Retinal pigment epithelial cell (primary cell): ENCODE measurements at regions not wholly inside any gene's neighbourhood (a gene's known extent, or its start where the extent isn't known, plus 50 kb on each side); places are given as distances from the start of the nearest gene placed in this dataset.

Experiments
- DNase-seq: peaks from one replicate; pipeline ENCODE4 v3.0.0-alpha.2; 2010; ENCODE audit warnings: low read depth
- H3K4me3 ChIP-seq: 2 replicates; pipeline ENCODE4 v1.5.1; 2011; ENCODE audit warnings: mild to moderate bottlenecking, low read length, control low read depth, moderate library complexity
- TF ChIP-seq, protein P1 (sequence below): conservative IDR thresholded peaks from 2 replicates; pipeline ENCODE4 v1.5.1; 2011; ENCODE audit warnings: low read depth, low read length, control low read depth, inconsistent platforms

DNA sequence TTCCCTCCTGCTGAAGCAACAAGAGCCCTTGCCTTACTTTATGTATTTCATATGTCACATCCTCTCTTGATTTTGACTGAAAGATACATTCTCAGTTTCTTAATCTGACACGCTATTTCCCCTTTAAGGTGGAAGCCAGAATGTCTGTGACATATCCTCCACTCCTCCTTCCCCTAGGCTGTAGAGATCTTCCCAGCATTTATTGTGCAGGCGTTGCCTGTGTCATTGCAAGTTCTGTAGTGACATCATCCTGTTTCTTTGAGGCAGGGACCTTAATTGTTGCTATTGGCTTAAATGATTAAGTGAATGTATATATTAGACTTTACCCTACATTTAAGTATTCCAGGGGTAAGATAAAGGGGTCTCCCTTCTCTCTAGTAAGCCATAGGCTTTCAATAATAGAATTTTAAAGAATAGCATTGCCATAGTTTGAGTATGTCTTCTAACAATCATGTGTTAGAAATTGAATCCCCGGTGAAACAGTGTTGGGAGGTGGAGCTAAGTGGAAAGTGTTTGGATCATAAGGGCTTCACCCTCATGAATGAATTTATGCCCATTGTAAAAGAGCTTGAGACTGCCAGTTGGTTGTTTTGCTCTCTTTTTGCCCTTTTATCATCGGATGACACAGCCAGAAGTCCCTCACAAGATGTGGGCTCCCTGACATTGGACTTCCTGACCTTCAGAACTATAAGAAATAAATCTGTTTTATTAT is 189.5 kb upstream of the CDC14C start:
- no peak overlapping the region for H3K4me3 ChIP-seq
- DNase-seq: no peak

DNA sequence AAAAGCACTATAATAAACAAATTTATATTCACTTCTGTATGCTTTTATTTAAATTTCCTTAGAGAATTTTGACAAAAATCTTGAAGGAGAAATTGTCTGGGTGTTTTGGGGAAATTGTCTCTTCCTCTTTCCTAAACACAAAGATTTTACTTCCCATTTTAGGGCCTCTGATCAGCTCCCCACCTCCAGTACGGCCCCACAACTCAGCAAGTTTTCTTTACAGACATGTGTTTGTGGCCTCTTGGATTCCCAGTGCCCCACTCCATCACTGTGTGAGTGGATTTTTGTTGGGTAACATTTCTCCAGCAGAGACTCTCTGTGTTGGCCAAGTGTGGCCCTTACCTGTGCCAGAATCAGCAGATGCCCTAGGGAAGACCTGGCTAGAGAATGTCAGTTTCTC is 182.8 kb upstream of the CDC14C start:
- TF ChIP-seq, protein P1, sequence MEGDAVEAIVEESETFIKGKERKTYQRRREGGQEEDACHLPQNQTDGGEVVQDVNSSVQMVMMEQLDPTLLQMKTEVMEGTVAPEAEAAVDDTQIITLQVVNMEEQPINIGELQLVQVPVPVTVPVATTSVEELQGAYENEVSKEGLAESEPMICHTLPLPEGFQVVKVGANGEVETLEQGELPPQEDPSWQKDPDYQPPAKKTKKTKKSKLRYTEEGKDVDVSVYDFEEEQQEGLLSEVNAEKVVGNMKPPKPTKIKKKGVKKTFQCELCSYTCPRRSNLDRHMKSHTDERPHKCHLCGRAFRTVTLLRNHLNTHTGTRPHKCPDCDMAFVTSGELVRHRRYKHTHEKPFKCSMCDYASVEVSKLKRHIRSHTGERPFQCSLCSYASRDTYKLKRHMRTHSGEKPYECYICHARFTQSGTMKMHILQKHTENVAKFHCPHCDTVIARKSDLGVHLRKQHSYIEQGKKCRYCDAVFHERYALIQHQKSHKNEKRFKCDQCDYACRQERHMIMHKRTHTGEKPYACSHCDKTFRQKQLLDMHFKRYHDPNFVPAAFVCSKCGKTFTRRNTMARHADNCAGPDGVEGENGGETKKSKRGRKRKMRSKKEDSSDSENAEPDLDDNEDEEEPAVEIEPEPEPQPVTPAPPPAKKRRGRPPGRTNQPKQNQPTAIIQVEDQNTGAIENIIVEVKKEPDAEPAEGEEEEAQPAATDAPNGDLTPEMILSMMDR: no peak
- DNase-seq: no peak
- H3K4me3 ChIP-seq: no peak overlapping the region

More for the DNA sequence above, 189.5 kb upstream of the CDC14C start:
- TF ChIP-seq, protein P1: no peak

DNA sequence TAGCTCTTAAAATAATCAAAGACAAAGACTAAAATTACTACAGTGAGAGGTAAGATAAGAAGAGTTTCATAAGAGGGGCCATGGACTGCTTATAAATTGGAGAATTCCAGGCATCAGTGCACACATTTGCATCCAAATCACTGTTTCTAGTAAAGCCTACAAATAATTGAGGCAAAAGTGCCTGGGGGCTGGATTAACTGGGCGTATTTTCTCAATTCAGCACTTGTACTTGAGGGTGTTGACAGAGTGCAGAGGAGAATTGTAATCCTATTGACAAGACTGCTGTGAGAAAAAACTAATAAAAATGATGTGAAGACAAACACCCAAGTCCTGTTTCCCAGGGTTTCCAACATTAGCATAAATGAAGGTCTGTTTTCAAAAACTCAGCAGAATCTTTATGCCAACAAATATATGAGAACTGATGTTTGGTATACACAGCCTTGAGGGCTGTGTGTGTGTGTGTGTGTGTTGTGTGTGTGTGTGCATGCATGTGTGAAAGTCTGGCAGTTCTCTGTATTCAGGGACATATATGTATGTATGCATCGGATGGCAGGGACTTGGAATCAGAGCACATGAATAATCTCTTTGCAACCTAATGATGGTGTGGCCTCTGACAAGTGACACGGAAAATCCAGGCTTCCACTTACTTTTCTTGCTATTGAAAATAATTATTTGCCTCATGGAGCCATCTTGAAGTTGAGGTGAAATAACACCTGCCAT is 182.1 kb upstream of the CDC14C start:
- no peak for DNase-seq
- TF ChIP-seq, protein P1: no peak
- H3K4me3 ChIP-seq: no peak overlapping the region

DNA sequence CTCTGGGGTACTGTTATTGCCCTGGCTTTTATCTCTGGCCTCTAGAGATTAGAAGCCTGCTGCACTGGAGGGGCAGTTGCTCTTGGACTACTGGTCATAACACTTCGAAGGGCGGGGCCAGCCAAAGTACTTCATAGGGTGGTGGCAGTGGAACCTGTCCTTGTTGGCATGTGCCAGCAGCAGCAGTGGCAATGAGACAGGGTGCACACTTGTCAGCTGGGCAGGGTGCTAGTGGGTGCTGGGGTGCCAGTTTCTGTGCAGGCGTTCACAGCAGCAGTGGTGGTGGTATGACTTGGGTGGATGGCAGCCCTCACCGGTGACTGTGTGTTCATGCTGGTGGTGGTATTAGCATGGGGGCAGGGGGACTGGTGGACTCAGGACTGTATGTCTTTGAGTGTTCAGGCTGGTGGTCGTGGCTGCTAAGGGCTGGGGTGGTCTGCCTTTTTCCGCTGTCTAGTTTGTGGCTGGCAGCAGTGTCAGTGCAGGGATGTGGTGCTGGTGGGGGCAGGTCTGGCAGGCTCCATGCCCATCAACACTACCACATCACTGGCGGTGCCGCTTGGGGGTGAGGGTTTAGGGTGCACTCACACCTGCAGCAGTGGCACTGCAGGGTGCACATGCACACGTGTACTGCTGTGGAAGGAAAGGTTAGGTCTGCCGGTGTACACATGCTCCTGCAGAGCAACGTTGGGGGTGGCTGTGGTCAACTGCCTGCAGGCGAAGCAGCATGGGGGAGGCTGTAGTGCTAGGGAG is 176.1 kb upstream of the CDC14C start:
- TF ChIP-seq, protein P1: no peak
- no peak for DNase-seq
- H3K4me3 ChIP-seq: no peak overlapping the region

DNA sequence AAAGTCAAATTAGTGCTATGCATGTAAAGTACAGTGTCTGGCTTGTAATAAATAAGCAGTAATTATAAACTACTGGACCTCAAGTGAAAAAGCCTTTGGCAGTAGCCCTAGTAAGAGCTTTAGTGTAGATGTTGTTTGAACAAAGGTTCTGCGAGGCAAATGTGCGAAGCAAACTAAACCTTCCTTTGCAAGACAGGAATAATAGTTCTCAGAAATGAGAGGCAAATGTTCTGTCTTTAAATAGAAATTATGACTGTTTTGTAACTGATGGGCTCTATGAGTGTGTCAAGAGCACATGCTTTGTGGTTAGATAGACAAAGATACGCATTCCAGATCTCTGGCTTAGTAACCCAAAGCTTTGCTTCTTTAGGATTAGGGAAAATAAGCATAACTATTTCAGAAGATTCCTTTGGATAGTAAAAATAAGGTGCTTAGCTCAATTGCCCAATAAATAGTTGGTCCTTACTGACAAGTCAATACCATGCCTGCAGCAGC is 169.2 kb upstream of the CDC14C start:
- TF ChIP-seq, protein P1: no peak
- no peak for DNase-seq
- H3K4me3 ChIP-seq: no peak overlapping the region

DNA sequence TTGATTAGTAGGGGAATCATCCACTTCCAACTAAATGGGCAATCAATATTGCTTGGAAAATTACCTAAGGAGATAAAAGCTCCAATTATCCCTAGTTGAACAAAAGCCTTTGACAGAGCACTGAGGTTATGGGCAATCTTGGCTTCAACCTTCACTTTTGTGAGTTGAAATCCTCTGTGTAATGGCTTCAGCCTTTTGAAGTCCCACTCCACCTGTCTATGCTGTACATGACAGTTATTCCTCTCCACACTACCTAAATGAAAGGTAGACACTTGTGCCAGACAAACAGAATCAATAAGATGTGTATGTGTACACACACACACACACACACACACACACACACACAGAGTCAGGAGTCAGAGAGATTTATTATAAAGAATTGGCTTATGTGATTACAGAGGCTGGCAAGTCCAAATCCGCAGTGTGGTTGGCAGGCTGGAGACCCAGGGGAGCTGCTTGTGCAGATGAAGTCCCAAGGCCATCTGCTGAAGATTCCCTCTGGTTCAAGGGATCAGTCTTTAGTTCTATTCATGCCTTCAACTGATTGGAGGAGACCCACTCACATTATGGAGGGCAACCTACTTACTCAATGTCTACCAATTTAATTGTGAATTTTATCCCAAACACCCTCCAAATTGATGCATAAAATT is 164.8 kb upstream of the CDC14C start:
- no peak for DNase-seq
- TF ChIP-seq, protein P1: no peak
- H3K4me3 ChIP-seq: no peak overlapping the region
